ENCODE measurements at regions not wholly inside any gene's neighbourhood (a gene's known extent, or its start where the extent isn't known, plus 50 kb on each side); places are given as distances from the start of the nearest gene placed in this dataset.
"Not testable (repeated sequence)": the region's sequence is repeated elsewhere in the genome, so short reads cannot be mapped to it uniquely, and the experiment has no call there.

- no peak for DNase-seq (ENCODE audit: low read depth, low spot score)
Observed at GRCh38 chr10:25076506-25077177, 60.2 kb downstream of the THNSL1 start.

GRCh38 chr10:25078658-25079431, 62.4 kb downstream of the THNSL1 start:
- no peak for DNase-seq (ENCODE audit: low read depth, low spot score)

GRCh38 chr10:25080880-25081581, 64.6 kb downstream of the THNSL1 start:
- peak; percentile 17 for DNase-seq (ENCODE audit: low read depth, low spot score)

GRCh38 chr10:25082276-25083204, 66.1 kb downstream of the THNSL1 start:
- DNase-seq (ENCODE audit: low read depth, low spot score) = no peak

- no peak for DNase-seq (ENCODE audit: low read depth, low spot score)
Observed at GRCh38 chr10:25083546-25084111, 67.2 kb downstream of the THNSL1 start.

- DNase-seq (ENCODE audit: low read depth, low spot score) = no peak
Observed at GRCh38 chr10:25084447-25084846, 68.0 kb downstream of the THNSL1 start.

- DNase-seq (ENCODE audit: low read depth, low spot score) = no peak
Observed at GRCh38 chr10:25094590-25094989, 78.2 kb downstream of the THNSL1 start.

- no peak for DNase-seq (ENCODE audit: low read depth, low spot score)
Observed at GRCh38 chr10:25097669-25098411, 77.0 kb upstream of the GPR158 start.

GRCh38 chr10:25100141-25100540, 74.7 kb upstream of the GPR158 start:
- no peak for DNase-seq (ENCODE audit: low read depth, low spot score)

GRCh38 chr10:25101461-25102146, 73.2 kb upstream of the GPR158 start:
- DNase-seq (ENCODE audit: low read depth, low spot score) = no peak

GRCh38 chr10:25102147-25102822, 72.5 kb upstream of the GPR158 start:
- no peak for DNase-seq (ENCODE audit: low read depth, low spot score)

- DNase-seq (ENCODE audit: low read depth, low spot score) = no peak
Observed at GRCh38 chr10:25103703-25104102, 71.1 kb upstream of the GPR158 start.

- no peak for DNase-seq (ENCODE audit: low read depth, low spot score)
Observed at GRCh38 chr10:25104441-25104840, 70.4 kb upstream of the GPR158 start.

GRCh38 chr10:25105262-25105661, 69.5 kb upstream of the GPR158 start:
- no peak for DNase-seq (ENCODE audit: low read depth, low spot score)

- no peak for DNase-seq (ENCODE audit: low read depth, low spot score)
Observed at GRCh38 chr10:25105743-25106260, 69.0 kb upstream of the GPR158 start.

GRCh38 chr10:25107756-25108155, 67.0 kb upstream of the GPR158 start:
- DNase-seq (ENCODE audit: low read depth, low spot score) = no peak

GRCh38 chr10:25109896-25110295, 64.9 kb upstream of the GPR158 start:
- not testable (repeated sequence) for DNase-seq (ENCODE audit: low read depth, low spot score)

- DNase-seq (ENCODE audit: low read depth, low spot score) = no peak
Observed at GRCh38 chr10:25112016-25112415, 62.8 kb upstream of the GPR158 start.
